OCI-LY3 (cell line): ENCODE measurements at regions not wholly inside any gene's neighbourhood (a gene's known extent, or its start where the extent isn't known, plus 50 kb on each side); places are given as distances from the start of the nearest gene placed in this dataset.

Experiments used
- CTCF ChIP-seq: fragments of 200-600, 300-600 bp; sonication (generic); IDR thresholded peaks from 2 replicates; pipeline ENCODE4 v1.5.1; 2014; ENCODE audit warnings: antibody characterized with exemption, low read length, low read depth
- EZH2phosphoT487 ChIP-seq: fragments of 200-600 bp; shearing (Covaris generic); IDR thresholded peaks from 2 replicates; pipeline ENCODE4 v1.6.1; 2018; ENCODE audit warnings: antibody characterized with exemption, mixed run types, low read depth

DNA sequence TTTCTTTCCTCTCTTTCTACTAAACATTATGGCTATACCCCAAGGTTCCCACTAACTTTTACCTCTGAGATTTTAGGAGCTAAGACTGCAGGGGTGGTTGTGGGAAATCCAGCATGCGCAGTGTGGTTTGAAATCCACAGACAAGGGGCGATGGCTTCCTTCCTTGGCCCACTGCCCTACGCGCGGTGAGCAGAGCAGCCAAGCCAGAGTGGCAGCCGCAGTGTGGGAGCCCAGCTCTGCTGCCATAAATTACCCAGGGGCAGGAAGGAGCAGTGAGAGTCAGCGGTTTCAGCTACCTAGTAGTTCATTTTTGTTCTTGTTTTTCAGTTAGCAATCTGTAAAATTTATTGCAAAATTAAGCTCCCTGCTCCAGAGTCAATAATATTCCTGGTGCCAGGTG is 101.4 kb downstream of the BMP2 start:
- TF ChIP-seq CTCF, result no peak
- TF ChIP-seq EZH2phosphoT487, result no peak
